COLO668 (cell line): ENCODE measurements at regions not wholly inside any gene's neighbourhood (a gene's known extent, or its start where the extent isn't known, plus 50 kb on each side); places are given as distances from the start of the nearest gene placed in this dataset.
"Not testable (repeated sequence)": the region's sequence is repeated elsewhere in the genome, so short reads cannot be mapped to it uniquely, and the experiment has no call there.

Experiments
- DNase-seq: peaks from one replicate; lab custom pipeline; 2025; ENCODE audit not compliant: unreplicated experiment; lab: John Stamatoyannopoulos, UW

GRCh38 chr10:33666686-33667480, 332.4 kb upstream of the NRP1 start:
- DNase-seq, result no peak

GRCh38 chr10:33665501-33665900, 331.0 kb upstream of the NRP1 start:
- no peak for DNase-seq

- no peak for DNase-seq
Observed at GRCh38 chr10:33664070-33664469, 329.6 kb upstream of the NRP1 start.

GRCh38 chr10:33661580-33662336, 327.3 kb upstream of the NRP1 start:
- peak; percentile 63 for DNase-seq

- no peak for DNase-seq
Observed at GRCh38 chr10:33660329-33660728, 325.9 kb upstream of the NRP1 start.

- DNase-seq, result no peak
Observed at GRCh38 chr10:33657913-33658312, 323.4 kb upstream of the NRP1 start.

GRCh38 chr10:33657154-33657908, 322.9 kb upstream of the NRP1 start:
- no peak for DNase-seq

GRCh38 chr10:33655921-33656320, 321.5 kb upstream of the NRP1 start:
- no peak for DNase-seq

- DNase-seq, result no peak
Observed at GRCh38 chr10:33655165-33655815, 320.8 kb upstream of the NRP1 start.

GRCh38 chr10:33653584-33654367, 319.3 kb upstream of the NRP1 start:
- no peak for DNase-seq

GRCh38 chr10:33652870-33653269, 318.4 kb upstream of the NRP1 start:
- DNase-seq, result no peak

GRCh38 chr10:33650131-33650530, 315.7 kb upstream of the NRP1 start:
- DNase-seq, result not testable (repeated sequence)

GRCh38 chr10:33643042-33643441, 308.6 kb upstream of the NRP1 start:
- no peak for DNase-seq

- no peak for DNase-seq
Observed at GRCh38 chr10:33638891-33639290, 304.4 kb upstream of the NRP1 start.

GRCh38 chr10:33638374-33638773, 303.9 kb upstream of the NRP1 start:
- DNase-seq, result no peak

- no peak for DNase-seq
Observed at GRCh38 chr10:33635967-33636515, 301.6 kb upstream of the NRP1 start.

GRCh38 chr10:33632432-33632831, 298.0 kb upstream of the NRP1 start:
- no peak for DNase-seq

- DNase-seq, result no peak
Observed at GRCh38 chr10:33631991-33632390, 297.5 kb upstream of the NRP1 start.

GRCh38 chr10:33630761-33631160, 296.3 kb upstream of the NRP1 start:
- DNase-seq, result no peak

GRCh38 chr10:33627611-33628010, 293.1 kb upstream of the NRP1 start:
- no peak for DNase-seq
